GM19240 (cell line): ENCODE measurements at regions not wholly inside any gene's neighbourhood (a gene's known extent, or its start where the extent isn't known, plus 50 kb on each side); places are given as distances from the start of the nearest gene placed in this dataset.
"Not testable (repeated sequence)": the region's sequence is repeated elsewhere in the genome, so short reads cannot be mapped to it uniquely, and the experiment has no call there.

ENCODE experiments used
- DNase-seq: peaks from one replicate; pipeline ENCODE4 v3.0.0; 2011; ENCODE audit warnings: low spot score; ENCODE audit not compliant: insufficient read length

DNA sequence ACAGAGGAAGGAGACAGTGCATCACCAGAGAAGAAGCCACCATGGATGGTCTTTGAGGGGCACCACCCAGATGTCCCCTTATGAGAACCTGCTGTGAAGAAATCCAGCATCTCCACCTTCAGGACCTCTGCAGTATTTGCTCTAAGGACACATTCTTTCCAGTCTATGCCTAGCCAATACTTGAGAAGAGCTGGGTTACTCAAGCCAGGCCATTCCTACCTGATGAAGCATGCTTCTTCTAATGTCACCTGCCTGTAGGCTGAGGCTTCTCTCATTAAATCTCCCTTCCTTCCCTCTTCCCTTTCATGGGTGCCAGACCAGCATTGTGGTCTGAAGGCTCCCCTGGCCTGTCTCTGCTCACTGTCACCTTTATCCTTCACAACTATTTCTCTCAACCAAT is 654.5 kb upstream of the AUTS2 start:
- DNase-seq, result no peak

DNA sequence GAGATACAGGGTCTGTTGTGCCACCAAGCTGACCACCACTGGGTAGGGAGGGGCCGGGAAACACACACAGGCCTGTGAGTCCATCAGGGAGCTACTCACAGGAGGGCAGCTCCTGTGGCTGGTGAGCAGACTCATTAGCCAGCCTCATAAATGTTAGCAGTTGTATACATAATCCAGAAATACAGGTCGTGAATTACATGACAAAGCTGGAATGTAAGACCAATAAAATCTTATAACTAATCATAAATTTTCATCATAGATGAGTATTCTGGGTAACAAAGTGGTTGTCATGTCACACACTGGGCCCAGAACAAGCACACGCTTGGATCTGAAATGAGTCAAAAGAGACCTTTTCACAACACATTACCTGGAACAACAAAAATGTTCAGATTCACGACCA is 642.6 kb upstream of the AUTS2 start:
- no peak for DNase-seq

DNA sequence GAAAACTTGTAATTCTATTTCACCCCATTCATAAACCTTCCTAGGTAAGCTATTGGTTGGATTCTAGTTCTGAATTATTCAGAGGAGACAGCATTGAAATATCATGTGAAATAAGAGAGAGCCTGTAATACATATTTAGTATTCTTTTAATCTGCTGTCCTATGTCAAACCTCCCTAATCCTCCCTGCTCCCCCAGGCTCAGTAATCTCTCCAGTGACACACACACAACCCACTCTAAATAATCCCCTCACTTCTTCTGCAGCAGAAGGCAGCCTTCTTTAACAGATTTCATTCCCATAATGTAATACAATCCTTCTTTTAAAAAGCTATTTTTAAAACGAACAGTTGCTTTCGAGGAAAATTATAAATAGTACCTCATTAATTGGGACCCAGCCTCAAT is 639.7 kb upstream of the AUTS2 start:
- DNase-seq, result no peak

DNA sequence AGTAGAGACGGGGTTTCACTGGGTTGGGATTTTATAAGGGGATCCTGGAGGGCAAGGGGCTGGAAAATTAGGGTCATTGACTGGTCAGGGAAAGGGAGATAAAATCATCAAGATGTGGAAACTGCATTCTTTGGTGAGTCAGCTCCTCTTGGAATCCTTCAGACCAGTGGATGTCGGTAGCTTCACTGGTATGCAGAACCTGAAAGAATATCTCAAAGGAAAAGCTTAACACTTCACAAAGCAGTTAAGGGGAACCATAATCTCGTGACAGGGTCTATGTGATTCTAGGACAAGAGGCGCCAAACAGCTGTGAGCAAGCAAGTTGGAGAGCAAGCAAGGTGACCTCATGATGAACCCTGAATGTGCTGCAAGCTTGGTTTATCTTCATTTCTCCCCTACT is 634.7 kb upstream of the AUTS2 start:
- no peak for DNase-seq

DNA sequence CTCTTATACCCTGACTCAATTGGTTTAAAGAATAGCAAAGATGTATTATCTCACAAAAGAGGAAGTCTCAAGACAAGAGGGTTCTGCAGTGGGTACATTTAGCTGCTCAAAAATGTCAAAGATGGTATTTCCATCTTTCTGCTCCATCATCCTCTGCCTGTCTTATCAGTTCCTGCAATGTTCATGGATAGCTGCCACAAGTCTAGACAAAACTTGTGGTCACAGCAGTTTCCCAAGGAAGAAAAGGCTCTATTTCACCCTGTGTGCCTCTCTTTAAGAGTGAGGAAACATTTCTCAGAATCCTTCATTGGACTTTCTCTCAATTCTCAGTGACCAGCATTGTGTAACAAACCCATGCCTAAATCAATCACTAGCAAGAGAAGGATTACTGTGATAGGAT is 634.2 kb upstream of the AUTS2 start:
- no peak for DNase-seq

DNA sequence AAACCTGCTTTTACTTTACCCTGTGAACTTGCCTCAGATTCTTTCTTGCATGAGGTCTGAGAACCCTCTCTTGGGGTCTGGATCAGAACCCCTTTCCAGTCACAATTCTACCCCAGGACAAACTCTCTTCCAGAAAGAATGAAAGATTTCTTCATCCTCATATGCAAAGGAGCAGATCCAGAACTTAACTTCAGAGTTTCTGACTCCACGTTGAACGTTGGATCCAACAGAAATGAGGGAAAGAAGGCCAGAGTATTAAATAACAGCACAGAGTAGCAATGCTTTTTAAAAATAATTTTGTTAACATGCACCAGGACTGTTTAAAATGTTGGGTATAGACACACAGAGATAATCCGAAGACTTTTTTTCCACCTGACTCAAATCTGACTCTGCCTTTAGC is 632.9 kb upstream of the AUTS2 start:
- no peak for DNase-seq

DNA sequence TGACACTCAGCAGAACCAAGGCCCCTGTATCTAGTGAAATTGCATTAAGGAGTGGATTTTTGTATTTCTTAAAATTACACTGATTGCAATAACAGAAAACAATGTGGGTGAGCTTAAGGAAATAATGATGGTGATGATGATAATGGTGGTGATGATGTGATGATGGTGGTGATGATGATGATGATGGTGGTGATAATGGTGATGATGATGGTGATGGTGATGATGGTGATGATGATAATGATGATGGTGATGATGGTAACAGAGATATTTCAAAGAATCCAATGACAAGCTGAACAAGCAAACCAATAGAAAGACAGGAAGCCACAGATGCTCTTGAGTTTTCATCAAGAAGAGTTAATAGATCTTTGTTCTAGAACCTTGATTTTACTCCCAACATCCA is 630.7 kb upstream of the AUTS2 start:
- no peak for DNase-seq

DNA sequence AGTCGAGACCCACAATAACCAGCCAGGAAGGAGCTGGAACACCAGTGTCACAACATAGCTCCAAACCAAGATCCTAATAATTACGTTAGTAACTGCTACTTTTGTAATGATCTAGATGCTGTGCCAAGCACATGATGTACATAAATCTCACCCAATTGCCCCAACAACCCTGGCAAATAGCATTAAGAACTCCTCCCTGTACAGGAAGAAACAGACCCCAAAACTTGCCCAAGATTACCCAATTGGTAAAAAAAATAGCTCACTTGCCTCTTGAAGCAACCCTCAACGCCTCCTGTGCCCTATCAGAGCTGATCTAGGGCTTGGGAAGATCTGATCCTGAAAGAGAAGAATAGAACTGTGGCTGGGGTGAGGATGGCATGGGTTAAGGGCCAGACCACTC is 628.7 kb upstream of the AUTS2 start:
- no peak for DNase-seq

DNA sequence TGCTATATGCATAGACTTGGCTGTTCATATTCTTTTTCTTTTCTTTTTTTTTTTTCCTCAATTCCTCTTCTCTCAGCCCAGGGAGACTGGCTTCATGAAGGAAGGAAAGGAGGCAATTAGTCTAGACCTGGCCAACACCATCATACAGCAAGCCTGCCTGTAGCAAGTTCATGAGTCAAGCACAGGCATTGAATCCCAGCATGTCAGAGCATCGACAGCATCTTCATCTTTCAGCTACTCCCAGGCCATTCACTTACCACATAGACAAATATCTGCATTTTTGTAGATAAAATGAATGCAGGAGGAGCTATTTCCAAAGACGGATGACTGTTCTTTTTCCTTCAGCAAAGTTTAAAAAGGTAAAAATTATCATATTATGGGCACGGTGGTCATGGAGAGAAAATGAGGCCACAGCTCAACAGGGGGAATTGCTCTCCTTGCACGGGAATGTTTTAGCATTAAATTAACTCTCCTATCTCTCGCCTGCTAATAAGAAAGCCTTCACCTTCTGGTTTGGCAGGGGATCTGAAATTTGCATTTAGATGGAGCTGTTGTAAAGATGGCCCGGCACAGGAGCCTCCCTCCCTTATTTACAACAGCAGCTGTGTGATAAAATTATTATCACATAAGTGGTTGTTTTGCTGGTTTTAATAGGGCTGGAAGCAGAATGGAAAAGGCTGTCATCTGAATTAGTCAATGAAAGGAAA is 626.5 kb upstream of the AUTS2 start:
- no peak for DNase-seq

DNA sequence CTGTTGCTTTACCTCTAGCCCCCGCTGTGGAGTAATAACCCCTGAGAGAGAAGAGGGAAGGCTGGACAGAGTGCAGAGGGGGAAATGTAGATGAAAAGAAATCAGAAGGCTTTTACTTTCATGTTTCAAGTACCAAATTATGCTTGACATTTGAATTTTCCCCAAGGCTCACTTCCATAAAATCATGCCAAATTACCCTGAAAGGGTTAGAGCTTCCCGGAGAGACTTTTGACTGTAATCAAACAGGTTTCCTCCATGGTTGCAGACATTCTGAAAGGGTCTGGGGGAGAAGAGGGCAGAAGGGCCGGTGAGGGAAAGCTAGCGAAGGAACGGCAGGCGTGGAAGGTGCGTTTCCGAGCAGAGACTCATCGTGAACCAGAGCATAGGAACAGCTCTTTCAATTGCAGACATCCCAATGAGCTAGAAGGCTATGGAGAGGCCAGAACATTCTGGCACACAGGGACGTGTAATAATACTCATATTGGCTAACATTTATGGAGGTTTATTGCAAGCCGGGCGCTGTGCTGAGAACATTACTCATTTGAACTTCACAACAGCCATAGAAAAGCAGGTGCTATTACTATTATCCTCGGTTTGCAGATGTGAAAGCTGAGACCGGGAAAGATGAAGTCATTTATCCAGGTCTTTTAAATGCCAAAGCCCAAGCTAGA is 620.8 kb upstream of the AUTS2 start:
- no peak for DNase-seq

DNA sequence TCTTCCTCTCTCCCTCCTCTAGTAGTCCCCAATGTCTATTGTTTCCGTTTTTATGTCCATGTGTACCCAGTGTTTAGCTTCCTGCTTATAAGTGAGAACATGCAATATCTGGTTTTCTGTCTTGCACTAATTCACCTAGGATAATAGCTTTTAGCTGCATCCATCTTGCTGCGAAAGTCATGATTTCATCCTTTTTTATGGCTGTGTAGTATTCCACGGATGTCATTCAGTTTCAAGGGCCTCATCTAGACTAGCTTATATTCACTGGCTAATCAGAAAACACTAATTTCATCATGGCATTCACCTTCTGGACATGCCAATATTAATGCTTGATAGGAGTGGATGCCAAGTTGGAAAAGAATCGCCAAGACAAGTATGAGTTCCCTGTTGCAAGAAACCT is 619.6 kb upstream of the AUTS2 start:
- DNase-seq, result no peak

DNA sequence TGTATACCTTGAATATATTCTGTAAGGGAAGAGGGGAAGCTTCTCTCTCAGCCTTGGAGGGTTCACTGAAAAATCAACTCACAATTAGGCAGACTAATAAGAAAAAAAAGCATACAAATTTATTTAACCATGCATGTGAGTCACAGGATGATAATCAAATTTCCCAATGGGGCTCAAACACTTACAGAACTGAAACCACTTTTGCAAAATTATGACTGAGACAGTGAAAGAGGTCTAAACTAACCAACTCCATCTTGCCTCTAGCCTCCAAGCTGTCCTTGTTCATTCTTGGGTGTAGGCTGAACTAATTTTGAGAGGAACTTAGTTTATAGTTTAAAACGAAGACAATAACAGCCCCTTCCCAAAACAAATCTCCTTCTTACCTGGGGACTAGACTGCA is 618.3 kb upstream of the AUTS2 start:
- no peak for DNase-seq

DNA sequence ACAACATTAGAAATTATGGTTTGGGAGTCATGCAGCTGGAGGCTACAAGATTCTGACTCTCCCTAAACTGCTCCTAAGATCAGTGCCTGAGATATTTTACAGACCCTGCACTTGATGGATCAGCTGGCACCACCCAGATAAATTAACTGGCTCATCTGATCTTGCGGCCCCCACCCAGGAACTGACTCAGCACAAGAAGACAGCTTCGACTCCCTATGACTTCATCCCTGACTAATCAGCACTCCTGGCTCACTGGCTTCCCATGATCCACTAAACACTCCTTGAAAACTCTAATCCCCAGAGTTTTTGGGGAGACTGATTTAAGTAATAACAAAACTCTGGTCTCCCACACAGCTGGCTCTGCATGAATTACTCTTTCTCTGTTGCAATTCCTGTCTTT is 617.8 kb upstream of the AUTS2 start:
- DNase-seq, result not testable (repeated sequence)

DNA sequence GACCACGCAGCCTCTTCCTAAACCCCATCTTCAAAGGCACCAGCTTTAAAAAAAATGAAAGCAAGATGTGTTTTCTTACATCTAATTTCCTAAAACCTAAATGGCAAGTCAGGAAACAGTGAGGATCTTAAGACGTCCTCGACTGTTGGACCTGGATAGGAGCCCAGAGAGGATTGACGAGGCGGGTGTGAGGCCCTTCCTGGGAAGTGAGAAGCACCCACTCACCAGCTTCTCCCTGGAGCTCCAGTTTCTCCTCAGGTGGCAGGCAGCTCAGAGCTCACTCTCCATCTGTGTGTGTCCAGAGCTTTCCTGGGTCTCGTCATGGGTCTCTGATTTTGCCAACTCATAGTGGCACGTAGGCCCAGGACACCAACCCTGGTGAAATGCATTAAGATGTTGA is 614.0 kb upstream of the AUTS2 start:
- no peak for DNase-seq

DNA sequence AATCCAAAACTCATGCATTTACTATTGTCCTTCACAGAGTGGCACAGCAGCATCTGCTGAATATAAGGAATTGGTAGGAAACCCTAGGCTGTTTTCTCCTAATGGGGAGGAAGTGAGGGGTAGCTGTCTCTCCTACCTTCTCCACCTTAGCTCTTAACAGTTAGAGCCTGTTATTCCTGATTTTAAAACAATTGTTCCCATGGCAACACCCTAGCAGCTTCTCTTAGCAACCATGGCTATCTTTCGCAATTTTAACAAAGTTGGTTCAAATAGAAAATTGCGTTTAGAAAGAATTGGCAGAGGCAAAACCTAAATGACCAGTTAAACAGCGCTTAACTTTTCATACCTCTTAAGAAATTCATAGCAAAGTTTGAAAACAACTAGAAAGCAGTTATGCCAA is 603.4 kb upstream of the AUTS2 start:
- DNase-seq, result no peak

DNA sequence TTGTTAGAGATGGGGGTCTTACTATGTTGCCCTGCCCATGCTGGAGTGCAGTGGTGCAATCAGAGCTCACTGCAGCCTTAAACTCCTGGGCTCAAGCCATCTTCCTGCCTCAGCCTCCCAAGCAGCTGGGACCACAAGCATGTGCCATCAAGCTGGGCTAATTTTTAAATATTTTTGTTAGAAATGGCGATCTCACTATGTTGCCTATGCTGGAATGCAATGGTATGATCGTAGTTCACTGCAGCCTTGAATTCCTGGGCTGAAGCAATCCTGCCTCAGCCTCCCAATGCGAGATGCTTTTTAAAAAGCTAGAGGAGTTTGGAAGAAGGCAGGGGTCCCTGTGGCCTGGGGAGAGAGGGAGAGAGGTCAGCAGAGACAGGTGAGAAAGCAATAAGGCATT is 600.1 kb upstream of the AUTS2 start:
- no peak for DNase-seq

DNA sequence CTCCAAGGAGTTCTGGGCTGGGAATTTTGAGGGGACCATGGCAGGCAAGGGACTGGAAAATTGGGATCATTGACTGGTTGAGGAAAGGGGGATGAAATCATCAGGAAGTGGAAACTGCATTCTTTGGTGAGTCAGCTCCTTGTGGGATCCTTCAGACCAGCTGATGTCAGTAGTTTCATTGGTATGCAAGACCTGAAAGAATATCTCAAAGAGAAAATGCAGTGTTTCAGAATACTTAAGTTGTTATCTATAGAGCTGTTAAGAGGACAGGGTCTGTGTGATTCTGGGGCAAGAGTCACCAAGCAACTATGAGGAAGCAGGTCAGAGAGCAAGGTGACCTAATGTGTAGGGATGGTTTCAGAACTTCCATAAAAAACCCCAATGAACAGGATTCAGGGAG is 595.9 kb upstream of the AUTS2 start:
- DNase-seq, result no peak

DNA sequence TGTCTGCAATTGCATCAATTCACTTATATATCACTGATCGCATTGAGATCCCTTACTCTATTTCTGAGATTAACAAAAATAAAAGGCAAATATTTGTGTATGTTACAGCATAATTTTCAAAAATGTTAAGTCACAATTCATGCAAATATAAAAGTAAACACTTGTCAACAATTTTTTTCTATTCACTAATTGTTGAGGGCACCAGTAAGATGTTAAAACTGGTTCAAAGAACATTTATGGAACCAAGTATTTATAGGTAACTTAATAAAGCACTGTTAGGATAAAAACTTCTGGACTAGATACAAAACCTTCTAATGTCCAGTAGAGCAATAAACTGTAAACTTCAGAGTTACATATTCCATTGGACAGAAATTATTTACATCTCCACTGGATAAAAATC is 586.1 kb upstream of the AUTS2 start:
- no peak for DNase-seq

DNA sequence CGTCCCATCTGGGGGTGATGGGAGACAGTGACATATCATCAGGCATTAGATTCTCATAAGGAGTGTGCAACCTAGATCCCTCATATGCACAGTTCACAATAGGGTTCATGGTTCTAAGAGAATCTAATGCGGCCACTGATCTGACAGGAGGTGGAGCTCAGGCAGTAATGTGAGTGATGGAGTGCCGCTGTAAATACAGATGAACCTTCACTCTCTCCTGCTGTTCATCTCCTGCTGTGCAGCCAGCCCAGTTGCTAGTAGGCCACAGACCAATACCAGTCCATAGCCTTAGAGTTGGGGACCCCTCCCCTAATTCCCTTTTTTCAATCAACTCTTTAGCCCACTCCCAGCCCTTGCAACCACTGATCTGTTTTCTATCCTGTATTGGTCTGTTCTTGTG is 581.1 kb upstream of the AUTS2 start:
- DNase-seq, result no peak

DNA sequence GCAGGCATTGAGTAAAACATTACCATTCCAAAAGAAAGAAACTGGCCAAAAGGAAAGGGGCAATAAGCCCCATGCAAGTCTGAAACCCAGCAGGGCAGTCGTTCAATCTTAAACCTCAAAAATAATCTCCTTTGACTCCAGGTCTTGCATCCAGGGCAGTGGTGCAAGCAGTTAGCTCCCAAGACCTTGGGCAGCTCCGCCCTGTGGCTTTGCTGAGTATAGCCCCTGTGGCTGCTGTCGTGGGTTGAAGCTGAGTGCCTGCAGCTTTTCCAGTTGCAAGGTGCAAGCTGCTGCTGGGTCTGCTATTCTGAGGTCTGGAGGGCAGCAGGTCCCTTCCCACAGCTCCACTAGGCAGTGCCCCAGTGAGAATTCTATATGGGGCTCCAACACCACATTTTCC is 580.1 kb upstream of the AUTS2 start:
- DNase-seq, result no peak

DNA sequence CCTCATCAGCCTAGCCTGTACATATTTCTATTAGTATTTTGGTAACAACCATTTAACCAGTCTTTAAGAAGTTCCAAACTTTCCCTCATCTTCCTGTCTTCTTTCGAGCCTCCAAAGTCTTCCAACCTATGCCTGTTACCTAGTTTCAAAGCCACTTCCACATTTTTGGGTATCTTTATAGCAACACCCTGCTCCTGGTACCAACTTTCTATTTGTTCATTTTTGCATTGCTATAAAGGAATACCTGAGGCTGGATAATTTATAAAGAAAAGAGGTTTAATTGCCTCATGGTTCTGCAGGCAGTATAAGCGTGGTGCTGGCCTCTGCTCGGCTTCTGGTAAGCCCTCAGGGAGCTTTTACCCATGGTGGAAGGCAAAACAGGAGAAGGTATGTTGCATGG is 578.8 kb upstream of the AUTS2 start:
- no peak for DNase-seq

DNA sequence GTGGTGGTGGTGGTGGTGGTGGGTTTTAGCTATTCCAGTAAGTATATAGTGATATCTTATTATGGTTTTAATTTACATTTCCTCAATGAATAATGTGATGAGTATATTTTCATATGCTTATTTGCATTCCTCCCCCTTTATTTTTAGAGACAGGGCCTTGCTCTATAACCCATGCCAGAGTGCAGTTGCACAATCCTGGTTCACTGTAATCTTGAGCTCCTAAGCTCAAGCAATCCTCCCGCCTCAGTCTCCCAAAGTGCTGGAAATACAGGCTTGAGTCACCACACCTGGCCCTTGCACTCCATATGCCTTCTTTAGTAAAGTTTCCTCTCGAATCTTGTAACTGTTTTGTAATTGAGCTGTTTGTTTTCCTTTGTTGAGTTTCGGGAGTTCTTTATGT is 577.7 kb upstream of the AUTS2 start:
- no peak for DNase-seq

DNA sequence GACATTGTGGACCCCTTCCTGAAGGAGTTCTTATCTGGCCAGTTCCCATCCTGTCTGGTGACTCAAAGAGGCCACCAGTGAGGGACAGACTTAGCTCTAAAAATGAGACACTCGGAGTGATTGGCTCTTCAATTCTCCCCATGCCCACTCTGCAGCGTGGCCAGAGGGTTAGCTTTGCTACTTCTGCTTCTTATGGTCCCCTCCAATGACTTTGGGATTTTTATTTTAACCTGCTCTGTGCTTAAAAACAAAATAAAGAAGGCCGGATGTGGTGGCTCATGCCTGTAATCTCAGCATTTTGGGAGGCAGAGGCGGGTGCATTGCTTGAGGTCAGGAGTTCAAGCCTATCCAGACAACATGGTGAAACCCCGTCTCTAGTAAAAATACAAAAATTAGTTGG is 573.0 kb upstream of the AUTS2 start:
- no peak for DNase-seq

DNA sequence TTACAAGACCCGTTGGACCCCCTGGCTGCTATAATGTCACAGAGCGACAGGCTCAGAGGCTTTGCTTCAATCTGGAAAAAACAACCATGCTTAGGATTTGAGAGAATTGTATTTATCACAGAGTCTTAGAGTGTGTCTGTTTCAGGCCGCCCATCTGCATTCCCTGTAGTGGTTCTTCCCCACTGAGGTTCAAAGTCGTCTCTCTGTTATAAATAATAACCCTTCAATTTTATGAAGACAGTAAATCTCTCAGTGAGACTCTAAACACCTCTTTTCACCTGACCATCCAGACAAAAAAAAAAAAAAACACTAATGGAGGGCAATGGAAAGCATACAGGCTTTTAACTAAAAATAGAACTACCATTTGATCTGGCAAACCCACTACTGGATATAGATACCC is 565.4 kb upstream of the AUTS2 start:
- DNase-seq, result no peak
